22Rv1 (cell line): ENCODE measurements at regions not wholly inside any gene's neighbourhood (a gene's known extent, or its start where the extent isn't known, plus 50 kb on each side); places are given as distances from the start of the nearest gene placed in this dataset.

Source experiments
- ZFX ChIP-seq: fragments of 450-650 bp; IDR thresholded peaks from 2 replicates; pipeline ENCODE4 v1.6.1; 2017; ENCODE audit warnings: antibody characterized with exemption, borderline replicate concordance
- TF ChIP-seq, protein P1 (sequence below): fragments of 450-650 bp; IDR thresholded peaks from 2 replicates; pipeline ENCODE4 v1.5.1; 2017; ENCODE audit warnings: mild to moderate bottlenecking

DNA sequence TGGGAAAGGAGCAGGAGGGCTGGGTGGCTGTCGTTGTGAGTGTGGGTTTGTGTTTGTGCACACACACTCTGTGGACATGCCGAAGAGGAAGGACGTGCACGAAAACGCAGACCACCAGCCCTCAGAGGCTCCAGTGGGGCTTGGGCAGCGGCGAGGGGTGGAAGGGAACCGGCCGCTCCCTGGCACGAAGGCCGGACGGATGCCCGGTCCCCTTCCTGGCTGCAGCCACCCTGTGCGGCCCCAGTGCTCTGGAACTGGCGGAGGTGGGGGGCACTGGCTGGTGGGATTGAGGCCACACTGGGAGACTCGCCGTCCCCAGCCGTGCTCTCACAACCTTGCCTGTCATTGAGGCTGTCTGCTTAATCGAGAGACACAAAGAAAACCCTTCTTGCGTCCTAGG lies 852.6 kb upstream of the SALL3 start:
- TF ChIP-seq, protein P1, sequence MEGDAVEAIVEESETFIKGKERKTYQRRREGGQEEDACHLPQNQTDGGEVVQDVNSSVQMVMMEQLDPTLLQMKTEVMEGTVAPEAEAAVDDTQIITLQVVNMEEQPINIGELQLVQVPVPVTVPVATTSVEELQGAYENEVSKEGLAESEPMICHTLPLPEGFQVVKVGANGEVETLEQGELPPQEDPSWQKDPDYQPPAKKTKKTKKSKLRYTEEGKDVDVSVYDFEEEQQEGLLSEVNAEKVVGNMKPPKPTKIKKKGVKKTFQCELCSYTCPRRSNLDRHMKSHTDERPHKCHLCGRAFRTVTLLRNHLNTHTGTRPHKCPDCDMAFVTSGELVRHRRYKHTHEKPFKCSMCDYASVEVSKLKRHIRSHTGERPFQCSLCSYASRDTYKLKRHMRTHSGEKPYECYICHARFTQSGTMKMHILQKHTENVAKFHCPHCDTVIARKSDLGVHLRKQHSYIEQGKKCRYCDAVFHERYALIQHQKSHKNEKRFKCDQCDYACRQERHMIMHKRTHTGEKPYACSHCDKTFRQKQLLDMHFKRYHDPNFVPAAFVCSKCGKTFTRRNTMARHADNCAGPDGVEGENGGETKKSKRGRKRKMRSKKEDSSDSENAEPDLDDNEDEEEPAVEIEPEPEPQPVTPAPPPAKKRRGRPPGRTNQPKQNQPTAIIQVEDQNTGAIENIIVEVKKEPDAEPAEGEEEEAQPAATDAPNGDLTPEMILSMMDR = no peak
- no peak for TF ChIP-seq ZFX
